Psoas muscle (tissue), 7 donors: ENCODE measurements at regions not wholly inside any gene's neighbourhood (a gene's known extent, or its start where the extent isn't known, plus 50 kb on each side); places are given as distances from the start of the nearest gene placed in this dataset.

Experiments used
- ATAC-seq, 4 donors: fragments of 200-7000 bp; cut with Tn5 transposase; one replicate each; pipeline ENCODE4 v1.9.1; 2020; ENCODE audit warnings: moderate library complexity in 3 of 4, mild to moderate bottlenecking in 2 of 4
- DNase-seq, 2 donors: peaks; one replicate each; pipeline ENCODE4 v3.0.0-alpha.2; 2020
- H3K27ac ChIP-seq: fragments of 200-600 bp; one replicate; pipeline ENCODE4 v1.8.0; 2022
- H3K27me3 ChIP-seq, 3 donors: fragments of 200-600 bp in 1 of 3; one replicate each; pipeline versions ENCODE4 v1.6.1 to v1.8.0; 2013 to 2022; ENCODE audit warnings: low read length in 2 of 3, mild to moderate bottlenecking in 2 of 3, moderate library complexity in 1 of 3; ENCODE audit not compliant: insufficient read depth in 3 of 3
- H3K36me3 ChIP-seq, 2 donors: fragments of 200-600 bp in 1 of 2; one replicate each; pipeline versions ENCODE4 v1.6.1 to v1.8.0; 2013 to 2022; ENCODE audit warnings: low read depth in 1 of 2, mild to moderate bottlenecking in 1 of 2, moderate library complexity in 1 of 2; ENCODE audit not compliant: insufficient read depth in 1 of 2
- H3K4me1 ChIP-seq: fragments of 200-600 bp; one replicate; pipeline ENCODE4 v1.8.0; 2022
- H3K4me3 ChIP-seq: fragments of 200-600 bp; one replicate; pipeline ENCODE4 v1.8.0; 2022; ENCODE audit warnings: mild to moderate bottlenecking
- H3K9me3 ChIP-seq: fragments of 200-600 bp; one replicate; pipeline ENCODE4 v1.8.0; 2022
- CTCF ChIP-seq: fragments of 200-600 bp; IDR thresholded peaks from one replicate; pipeline ENCODE4 v1.8.0; 2022; ENCODE audit warnings: antibody characterized with exemption
- WGBS, 3 donors: extraction: QIAGEN DNeasy Blood & Tissue Kit; methylation state at CpG; one replicate each; pipeline versions ENCODE4 v1.1.6 to v1.1.7; 2013; 5-methylcytosine and 5-hydroxymethylcytosine counted together
- intact Hi-C, 2 donors: fragments of 100-400 bp; cut with DNase I; formaldehyde crosslinking; loops; one replicate each; pipeline versions ENCODE4 v1.11.0 to v1.14.2; 2022
- donor health status: healthy with polysubstance abuse.
- donor health status: DM: no; HTN: no; CAD: no; lungs with moderate emphysema.
- donor health status: Bipolar disorder and iron deficiency.
- donor health status: healthy.
- donor health status: DM: yes; HTN: yes; CAD: no.
- donor health status: DM: no; HTN: no; CAD: no.
- donor health status: DM: yes; HTN: yes; CAD: no.

- H3K4me3 ChIP-seq: no peak overlapping the region
- H3K4me1 ChIP-seq: no peaks in the 10 kb centered on the region
- no peak for TF ChIP-seq CTCF
- H3K36me3 ChIP-seq: no peaks in the 10 kb centered on the region
- intact Hi-C loops: no loop called here
- ATAC-seq (no peak), DNase-seq (peak; percentile 9 to 46)
- no peaks in the 10 kb centered on the region for H3K9me3 ChIP-seq
- 93 to 97% (median 94%) methylated on average over 23 of the region's 23 CpGs for WGBS, 3 donors
- peaks cover 0 to 13% (median 3%) of the 10 kb centered on the region in 3 donors for H3K27me3 ChIP-seq
- no peak overlapping the region for H3K27ac ChIP-seq
Measured at GRCh38 chr21:43302062-43302700, 124.8 kb downstream of the SIK1 start.

DNA sequence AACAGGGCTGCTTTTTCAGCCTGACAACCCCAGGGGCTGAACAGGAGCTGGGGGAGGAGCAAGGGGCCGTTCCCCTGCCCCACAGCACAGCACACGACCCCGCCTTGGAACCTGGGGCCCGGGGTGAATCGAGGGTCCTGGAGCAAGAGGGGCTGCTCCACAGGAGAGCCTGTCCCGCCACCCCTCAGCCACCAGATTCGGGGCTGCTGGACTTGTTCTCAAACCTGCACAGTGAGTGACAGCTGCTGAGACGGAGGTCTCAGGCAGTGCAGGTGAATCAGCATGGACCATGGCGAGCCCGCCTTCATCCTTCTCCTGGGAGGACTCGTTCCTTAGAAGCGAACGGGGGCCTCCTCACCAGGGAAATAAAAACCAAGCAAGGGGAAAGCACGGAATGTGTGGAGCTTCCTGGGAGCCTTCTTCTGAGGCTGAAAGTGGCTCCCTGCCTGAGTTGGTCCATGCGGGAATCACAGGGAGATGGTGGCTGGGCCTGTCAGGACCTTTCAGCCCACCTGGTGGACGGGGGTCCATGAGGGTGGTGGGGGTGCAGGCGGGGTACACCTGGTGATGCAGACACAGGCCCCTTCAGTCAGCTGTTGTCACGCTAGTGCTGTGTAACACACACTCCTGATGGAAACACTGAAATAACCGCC lies 125.4 kb downstream of the SIK1 start:
- H3K36me3 ChIP-seq: no peaks in the 10 kb centered on the region
- no peak overlapping the region for H3K27ac ChIP-seq
- no peak for TF ChIP-seq CTCF
- H3K4me1 ChIP-seq: no peaks in the 10 kb centered on the region
- no peak overlapping the region for H3K4me3 ChIP-seq
- ATAC-seq (no peak), DNase-seq (peak in 1 of 2 donors; percentile 41)
- 81 to 86% (median 83%) methylated on average over 19 of the region's 19 CpGs for WGBS, 3 donors
- H3K9me3 ChIP-seq: no peaks in the 10 kb centered on the region
- H3K27me3 ChIP-seq: peaks cover 0 to 13% (median 3%) of the 10 kb centered on the region in 3 donors
- intact Hi-C loops: no loop called here

DNA sequence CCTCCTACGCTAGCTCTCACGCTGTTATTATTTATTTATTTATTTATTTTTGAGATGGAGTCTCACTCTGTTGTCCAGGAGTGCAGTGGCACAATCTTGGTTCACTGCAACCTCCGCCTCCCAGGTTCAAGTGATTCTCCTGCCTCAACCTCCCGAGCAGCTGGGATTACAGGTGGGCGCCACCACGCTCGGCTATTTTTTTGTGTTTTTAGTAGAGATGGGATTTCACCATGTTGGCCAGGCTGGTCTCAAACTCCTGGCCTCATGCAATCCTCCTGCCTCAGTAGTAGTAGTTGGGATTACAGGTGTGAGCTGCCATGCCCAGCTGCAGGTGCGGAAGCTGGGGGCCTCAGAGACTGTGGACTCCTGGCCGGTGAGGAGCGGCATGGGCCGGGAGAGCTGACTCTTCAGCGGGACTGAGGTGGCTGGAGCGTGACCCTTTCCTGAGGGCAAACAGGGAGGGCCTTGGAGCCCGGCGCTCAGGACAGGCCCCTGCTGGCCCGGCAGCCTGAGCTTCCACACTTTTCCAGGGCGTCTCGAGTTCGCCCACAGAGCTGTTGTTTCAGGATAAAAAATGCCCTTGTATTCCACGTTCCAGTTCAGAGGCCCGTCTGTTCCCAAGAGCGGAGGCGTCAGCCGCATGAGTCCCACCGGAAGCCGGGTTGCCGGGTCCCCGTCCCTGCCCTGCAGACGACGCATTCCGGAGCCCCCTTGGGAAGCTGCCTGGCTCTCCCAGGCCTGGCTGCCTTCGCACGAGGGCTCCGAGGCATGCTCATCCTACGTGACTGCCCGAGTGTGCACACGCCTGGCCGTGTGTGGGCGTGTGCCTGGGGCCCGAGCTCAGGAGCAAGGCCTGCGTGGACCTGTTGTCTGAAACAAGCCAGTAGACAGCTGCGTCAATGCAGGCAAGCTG lies 126.2 kb downstream of the SIK1 start:
- WGBS, 3 donors: 62 to 70% (median 64%) methylated on average over 42 of the region's 42 CpGs
- Histone ChIP-seq H3K27me3 (peaks cover 0 to 13% (median 3%) of the 10 kb centered on the region in 3 donors), H3K4me1 (no peaks in the 10 kb centered on the region), H3K27ac (no peak overlapping the region), H3K36me3 (no peaks in the 10 kb centered on the region), H3K9me3 (no peaks in the 10 kb centered on the region), H3K4me3 (no peak overlapping the region)
- TF ChIP-seq CTCF: no peak
- ATAC-seq: peak in 1 of 4 donors; percentile 33
- intact Hi-C loops: no loop called here
- DNase-seq: peak; percentile 25 to 76

DNA sequence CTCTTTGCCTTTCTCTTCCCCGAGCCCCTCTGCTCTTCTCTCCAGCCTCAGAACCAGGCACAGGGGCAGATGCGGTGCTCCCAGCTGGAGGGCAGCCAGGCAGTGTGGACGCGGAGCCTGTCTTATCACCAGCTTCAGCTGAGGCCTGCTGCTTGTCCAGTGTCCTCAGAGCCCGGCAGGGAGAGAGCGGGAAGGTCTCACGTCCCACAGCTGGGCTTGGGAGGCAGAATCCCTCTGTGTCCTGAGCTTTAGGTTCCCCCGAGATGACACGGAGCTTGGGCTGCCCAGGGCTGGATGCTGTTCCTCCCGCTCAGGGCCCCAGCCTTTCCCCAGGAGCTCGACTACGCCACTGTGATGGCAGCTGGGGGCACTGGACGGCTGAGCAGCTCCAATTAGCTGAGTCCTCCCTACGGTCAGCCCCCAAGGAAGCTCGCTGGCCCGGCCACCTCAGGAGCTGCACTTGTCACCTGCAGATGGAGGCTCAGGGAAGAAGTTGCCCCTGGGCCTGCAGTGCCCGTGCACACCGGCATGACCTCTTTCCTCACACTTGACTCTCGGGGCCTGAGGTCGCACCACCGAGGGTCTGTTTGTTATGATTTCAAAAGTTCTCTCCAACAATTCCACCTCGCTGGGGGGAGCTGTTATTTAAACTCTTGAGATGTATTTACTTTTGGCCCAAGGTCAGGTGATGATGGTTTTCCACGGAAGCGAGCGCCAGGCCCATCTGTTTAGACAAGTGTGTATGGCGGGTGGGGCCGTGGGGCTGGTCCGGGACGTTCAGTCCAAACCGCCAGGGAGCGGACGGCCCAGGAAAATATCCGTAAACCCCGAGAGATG lies 127.3 kb downstream of the SIK1 start:
- DNase-seq: peak; percentile 7 to 49
- WGBS, 3 donors: 58 to 74% (median 66%) methylated on average over 34 of the region's 34 CpGs
- TF ChIP-seq CTCF: no peak
- Histone ChIP-seq H3K4me1 (no peaks in the 10 kb centered on the region), H3K36me3 (no peaks in the 10 kb centered on the region), H3K27ac (no peak overlapping the region), H3K27me3 (peaks cover 0 to 15% (median 6%) of the 10 kb centered on the region in 3 donors), H3K4me3 (no peak overlapping the region), H3K9me3 (no peaks in the 10 kb centered on the region)
- no peak for ATAC-seq
- intact Hi-C loops: no loop called here
